ENCODE measurements at regions not wholly inside any gene's neighbourhood (a gene's known extent, or its start where the extent isn't known, plus 50 kb on each side); places are given as distances from the start of the nearest gene placed in this dataset.

DNA sequence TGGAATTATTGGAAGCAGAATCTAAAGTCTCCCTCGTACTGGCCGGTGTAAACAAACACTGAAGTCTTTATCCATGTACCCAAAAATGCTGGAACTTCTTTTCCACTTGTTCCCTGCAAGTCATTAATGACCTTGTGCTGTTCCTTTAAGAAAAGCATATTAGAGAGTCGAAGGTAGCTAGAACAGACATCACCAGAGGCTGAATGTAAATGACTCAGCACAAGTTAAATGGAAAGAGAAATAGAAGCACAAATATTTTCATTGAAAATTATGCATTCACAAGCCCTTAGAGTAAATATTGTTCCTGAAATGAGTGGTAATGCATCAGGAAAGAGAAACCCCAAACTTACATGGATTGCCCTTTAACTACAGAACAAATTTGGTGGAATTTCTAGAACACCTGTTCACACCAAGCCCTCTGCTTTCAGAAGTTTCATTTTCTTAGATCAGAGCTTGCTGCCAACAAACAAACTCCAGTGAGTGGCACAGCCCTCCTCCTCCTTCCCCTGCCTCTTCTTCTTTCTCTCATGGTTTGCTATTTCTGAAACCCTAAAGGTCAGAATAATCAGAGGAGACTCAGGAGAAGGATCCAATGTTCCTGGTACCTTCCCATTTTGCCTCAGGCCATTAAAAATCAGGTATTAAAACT, 264.3 kb downstream of the TXNL1 start:
- DNase-seq: no peak

DNA sequence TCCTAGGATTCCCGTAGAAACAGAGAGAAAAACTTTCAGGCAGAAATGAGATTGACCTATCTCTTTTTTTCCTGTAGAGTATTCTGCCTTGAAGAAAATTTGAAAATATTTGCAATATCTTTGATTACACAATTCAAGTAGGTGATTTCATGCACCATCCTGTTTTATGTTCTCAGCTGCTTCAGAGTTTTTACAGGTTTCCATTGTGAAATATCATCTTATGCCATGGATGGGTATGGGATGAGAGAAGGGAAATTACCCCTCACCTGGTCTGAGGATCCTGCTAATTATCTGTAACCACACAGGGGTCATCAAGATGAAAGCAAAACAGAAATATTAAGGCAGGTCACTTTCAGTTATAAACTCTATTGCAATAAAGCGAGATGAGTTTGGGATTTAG, 264.8 kb downstream of the TXNL1 start:
- DNase-seq: no peak

DNA sequence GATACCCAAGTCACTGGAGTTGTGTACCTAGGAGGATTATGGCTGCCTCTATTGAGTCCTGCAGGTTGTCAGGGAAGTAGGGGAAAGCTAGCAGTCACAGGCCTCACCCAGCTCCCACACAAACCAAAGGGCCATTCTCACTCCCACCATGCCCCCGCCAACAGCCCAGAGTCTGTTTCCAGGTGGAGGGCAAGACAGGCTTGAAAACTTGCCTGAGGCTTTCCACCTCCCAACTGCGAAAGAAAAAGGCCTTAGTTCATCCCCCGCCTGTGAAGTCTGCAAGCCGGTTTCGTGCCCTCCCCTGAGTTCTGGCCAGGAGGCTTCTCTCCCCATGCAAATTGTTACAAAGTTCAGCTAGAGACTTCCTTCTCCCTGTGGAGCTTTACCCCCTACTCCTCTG, 270.3 kb downstream of the TXNL1 start:
- DNase-seq: no peak

DNA sequence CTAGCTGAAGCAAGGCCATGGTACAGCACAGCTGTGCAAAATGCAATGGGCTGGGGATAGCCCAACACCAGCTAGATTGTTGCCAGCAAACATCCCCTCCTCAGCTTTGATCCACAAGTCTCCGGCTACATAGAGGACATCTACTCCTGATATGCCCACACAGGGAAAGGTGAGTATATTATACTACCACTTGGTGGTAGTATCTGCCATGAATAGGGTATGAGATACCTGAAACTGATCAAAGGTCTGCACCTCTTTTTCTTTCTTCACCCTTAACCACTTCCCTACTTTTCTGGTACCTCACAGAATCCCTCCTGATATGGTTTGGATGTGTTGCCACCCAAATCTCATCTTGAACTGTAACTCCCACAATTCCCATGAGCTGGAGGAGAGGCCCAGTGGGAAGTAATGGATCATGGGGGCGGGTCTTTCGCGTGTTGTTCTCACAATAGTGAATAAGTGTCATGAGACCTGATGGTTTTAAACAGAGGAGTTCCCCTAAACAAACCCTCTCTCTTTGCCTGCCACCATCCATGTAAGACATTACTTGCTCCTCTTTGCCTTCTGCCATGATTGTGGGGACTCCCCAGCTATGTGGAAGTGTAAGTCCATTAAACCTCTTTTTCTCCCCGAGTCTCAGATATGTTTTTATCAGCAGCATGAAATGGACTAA, 279.6 kb downstream of the TXNL1 start:
- DNase-seq: no peak

DNA sequence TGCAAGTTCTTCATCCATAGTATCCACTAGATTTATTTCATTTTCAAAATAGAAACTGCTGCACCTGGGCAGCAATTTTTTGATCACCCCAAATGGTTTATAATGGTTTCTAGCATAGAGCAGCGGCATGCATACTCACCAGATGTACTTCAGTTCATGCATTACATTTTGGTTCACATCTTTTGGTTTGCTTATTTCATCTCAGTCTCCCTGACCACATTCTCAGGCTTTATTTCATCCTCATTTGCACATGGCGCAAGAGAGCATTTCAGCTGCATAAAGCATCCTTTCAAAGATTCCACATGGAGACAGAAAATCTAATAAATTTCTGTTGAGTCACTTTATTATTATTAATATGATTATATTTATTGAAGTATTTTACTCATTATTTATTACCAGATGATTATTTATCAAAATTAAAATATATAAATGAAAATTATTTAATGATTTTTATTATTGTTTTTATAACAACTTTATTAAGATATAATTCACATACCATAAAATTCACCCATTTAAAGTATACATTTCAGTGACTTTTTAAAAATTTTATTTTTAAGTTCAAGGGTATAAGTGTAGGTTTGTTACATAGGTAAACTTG, 284.6 kb downstream of the TXNL1 start:
- no peak for DNase-seq

DNA sequence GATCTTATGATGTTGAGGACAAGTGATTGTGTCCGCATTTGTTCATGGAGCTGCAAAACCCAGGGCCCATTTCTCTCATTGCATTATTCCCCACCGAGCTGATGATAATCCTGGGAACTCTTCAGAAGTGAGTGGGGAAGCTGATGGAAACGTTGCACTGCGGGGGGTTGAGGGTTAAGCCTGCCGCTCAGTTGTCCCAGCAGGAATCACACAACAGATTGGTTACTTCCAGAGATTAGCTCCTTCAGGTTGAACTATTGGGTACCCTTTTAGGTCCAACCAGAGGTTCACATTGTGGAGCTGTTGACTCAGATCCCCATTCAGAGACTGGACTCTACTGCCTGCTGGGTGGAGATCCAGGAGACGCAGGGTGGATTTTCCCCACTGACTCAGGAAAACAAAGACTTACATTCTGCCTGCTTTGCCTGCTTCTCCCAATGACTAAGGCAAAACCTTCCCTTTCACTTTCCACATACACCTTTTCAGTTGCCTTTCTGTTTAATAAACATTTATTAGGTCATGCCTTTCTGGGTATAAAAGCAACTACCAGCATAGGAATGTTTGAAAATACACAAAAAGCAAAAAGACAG, 286.4 kb downstream of the TXNL1 start:
- DNase-seq: no peak

DNA sequence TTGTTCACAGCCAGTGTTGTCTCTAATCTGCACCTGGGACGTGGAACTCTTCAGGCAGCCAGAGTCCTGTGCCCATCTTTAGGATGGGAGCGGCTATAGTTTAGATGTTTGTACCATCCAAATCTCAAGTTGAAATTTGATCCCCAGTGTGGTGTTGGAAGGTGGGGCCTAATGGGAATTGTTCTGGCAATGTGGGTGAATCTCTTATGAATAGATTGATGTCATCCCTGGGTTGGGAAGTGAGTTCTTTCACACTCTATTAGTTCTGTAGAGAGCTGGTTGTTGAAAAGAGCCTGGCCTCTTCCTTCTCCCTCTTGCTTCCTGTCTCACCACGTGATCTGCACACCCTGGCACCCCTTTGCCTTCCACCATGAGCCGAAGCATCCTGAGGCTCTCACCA, 300.9 kb downstream of the TXNL1 start:
- no peak for DNase-seq

DNA sequence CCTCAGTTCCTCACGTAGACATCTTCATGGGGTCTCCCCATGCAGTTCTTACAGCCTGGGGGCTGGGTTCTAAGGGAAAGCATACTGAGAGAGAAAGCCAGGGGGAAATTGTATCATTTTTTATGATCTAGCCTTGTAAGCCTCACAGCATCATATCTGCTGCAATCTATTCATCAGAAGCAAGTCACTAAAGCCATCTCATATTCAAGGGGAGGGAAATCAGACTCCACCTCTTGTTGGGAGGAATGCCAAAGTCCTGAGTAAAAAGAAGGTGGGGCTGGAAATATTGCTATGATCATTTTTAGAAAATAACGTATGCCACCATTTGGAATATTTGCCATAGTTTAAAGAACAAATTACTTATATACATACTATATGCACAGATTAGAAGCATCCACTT, 304.6 kb downstream of the TXNL1 start:
- no peak for DNase-seq

DNA sequence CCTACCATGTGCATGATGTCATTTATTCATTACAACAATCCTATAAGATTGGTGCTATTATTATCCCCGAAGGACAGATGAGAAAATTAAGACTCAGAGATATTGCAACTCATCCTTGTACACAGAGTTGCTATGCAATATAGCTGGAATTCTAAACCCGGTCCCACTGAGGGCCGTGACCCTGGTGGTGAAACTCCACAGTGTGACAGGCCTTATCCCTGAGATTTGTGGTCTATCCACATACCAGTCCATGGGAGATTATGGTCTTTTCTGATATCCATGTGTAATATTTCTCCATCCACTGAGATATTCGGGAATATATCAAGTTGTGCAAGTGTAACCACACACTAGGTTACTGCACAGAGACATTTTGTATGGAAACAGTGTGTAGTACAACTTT, 305.2 kb downstream of the TXNL1 start:
- no peak for DNase-seq

DNA sequence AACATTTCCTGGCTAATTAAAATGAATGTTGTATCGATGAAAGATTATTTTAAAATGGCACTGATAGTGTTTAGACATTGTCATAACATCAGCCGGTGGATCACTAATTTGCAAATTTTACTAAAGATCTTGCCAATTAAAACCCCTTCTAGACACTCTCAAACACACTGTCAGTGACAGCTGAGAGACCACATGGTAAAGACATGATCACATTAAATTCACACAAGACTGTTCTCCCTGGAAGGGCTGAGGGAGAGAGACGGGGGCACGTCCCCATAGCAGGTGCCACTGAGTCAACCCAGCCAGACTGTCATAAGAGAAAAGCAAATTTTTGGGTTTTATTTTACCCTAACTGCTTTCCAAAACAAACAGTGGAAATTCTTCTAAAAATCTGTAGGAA, 306.0 kb downstream of the TXNL1 start:
- DNase-seq: no peak

DNA sequence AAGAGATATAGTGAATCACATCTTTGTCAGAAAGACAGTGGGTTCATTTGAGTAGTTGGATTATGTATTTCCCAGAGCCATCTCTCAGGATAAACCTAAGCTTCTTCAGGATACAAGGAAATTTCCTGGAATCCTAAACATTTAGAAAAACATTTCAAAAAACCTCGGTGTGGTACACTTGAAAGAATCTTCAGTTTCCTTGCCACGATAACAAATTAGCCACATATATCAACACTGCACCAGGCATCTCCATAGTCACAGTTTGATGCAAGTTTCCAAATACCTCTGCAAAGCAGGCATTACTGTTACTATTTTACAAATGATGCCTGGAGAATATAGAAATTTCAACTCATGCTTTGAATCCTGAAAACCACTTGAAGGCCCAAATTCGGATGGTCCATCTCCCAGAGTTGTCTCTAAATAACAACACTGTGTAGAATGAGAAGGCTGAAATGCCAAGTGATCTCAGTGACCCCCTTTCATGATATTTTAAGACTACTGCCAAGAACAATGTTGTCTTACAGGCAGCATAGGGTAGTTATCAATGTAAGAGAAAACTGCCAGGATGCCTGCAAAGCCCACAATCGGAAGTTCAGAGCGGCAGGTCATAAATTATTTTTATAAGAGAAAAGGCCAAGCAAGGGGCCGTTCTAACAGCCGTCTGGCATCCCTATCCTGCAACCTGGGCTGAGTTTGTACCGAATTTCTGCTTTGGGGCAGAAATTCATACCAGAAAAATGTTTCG, 307.9 kb downstream of the TXNL1 start:
- DNase-seq: no peak

DNA sequence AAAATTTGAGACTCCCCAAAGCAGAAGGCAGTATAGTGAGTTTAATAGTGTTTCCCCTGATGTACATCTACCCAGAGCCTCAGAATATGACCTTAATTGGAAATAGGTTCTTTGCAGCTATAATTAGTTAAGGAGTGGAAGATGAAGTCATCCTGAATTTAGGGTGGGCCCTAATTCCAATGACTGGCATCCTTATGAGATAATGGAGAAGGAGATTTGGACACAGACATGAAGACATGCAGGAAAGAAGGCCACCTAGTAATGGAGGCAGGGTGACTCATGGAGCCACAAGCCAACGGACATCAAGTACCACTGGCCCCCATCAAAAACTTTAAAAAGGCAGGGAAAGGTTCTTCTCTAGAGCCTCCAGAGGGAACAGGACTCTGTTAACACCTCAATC, 308.9 kb downstream of the TXNL1 start:
- no peak for DNase-seq

DNA sequence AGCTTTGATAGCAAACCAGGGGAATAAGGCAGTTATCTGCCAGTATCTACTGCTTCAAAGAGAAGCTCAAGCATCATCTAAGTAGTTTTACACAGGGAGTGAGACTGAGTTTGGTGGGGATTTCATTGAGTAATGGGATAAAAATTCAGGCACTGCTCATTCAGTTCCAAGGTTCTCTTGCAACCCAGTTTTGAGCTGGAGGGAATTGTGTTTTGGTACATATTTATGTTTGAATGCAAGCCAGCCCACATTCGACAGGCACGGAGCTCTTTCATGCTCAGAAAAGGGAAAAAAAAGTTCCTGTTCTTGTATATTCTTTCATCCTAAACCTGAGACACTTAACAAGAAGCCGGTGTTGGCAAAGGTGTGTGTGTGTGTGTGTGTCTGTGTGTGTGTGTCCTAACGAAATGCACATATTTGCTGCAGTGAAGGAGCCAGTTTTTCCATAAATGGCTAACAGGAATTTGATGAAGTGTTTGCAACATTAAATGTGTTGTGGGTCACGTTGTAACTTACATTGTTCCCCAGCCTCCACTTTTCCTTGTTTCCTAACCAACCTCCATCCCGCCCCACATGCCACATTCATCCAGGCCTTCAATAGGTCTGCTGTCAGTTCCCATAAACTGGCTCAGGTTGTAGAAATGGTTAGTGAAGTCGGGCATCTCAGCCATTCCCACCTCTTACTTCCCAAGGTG, 311.1 kb downstream of the TXNL1 start:
- DNase-seq: no peak

DNA sequence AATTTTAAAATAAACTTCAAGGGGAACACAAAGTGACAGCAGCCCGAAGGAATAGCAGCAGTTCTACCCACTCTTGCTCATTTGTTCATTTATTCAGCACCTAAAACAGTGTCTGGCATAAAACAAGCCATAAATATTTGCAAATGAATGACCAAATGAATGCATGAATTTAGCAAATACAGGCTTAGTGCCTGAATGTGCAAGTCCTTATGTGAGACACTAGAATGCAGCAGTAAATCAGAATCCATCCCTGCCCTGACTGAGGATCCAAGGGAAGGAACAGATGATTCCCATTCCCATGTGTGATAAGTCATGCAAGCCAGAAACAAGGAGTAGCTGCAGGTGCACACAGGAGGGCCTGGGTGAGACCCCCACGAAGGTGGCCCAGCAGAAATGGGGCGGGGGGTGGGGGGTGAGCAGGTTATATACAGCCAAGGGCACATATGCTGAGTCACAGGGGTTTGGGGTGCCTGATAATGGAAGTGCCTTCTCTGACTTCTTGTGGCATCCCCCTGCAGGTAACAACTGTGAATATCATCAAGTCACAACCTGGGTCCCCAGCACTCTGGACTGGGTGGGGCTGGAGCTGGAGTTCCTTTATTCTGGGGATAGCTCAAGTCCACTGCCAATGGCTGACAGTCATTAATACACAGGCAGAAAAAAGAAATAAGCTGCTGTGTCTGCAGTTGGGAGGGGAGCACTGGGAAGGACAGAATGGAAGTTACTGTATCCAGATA, 311.9 kb downstream of the TXNL1 start:
- no peak for DNase-seq

DNA sequence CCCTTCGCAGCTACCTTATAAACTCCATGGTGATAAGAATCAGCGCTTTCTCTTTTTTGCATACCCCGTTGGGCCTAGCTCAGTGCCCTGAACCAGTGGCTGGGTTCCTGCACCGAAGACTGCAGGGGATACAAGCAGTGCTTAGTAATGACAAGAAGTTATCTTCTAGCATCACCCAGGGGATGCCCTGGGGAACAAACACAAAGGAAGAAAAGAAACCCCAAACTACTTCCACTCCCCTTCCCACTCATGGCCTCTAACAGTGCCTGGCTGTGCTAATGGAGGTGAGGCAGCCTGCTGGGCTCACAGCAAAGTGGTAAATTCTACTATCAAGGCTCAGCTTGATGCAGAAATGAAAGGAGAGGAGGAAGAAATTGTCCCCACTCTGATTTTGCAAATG, 314.7 kb downstream of the TXNL1 start:
- no peak for DNase-seq

DNA sequence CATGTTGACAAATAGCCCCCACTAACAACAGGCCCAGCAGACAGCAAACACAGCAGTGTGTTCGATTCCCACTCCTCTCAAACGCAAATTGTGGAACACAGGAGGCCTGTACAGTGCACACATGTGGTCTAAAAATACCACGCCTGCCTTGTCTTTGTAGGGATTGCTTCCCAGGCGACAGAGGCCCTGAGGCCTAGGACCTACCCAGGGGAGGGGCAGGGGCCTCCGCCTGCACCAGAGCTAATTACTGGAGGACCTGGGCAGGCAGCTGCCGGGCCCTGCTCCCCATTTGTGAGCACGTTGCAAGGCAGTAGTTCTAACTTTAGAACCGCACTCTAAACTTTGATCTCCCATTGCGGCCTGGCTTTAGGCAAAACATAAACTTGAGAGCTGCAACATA, 316.0 kb downstream of the TXNL1 start:
- no peak for DNase-seq

DNA sequence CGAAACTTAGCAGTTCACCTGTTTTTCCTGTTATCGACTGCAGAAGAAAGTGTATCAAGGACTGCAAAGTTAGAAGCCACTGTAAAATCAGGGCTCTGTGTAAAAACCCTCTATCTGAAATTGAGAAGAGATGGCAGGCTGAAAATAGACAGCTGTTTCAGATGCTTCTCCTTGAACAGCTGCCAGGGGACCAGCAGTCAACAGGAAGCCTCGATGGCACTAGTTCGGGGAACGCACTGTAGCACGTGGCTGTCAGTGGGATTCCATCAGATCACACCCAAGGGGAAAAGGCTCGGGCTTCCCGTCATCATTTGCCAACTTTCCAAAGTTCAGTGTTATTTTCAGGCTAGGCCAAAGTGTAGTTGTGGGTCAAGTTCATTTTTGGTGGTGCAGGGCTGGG, 316.9 kb downstream of the TXNL1 start:
- DNase-seq: no peak

DNA sequence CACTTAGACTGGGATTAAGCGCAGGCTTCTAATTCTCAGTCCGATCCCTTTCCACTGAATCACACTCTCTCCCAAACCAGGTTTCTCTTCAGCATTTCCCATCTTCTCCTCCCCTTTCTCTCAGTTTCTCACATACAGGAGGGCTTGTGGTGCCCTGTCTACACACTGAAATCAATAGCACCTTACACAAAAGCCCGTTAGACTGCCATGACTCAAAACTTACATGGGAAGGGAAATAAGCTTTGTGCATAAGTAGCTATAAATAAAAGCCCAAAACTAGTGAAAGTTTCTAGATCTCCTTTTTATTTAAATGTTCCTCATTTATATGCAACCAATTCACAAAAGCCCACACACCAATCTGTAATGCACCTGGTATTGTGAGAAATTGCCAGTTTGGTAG, 318.4 kb downstream of the TXNL1 start:
- no peak for DNase-seq

DNA sequence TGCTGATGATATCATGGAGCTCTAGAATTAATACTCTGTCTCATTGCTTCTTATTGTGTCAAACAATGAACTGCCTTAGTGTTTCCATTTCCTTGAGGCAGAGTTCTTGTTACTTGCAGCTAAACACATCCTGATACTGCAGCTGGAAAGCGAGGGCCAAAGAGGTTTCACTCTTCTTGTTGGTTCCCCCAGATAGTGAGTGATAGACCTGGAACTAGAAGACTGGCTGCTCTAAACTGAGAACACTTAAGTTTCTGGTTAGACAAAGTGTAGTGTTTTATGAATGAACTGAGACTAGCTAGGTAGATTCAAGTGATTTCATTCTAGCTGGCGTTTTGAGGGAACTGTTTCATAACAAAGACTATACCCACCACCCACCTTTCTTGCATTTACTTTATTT, 321.7 kb downstream of the TXNL1 start:
- no peak for DNase-seq

DNA sequence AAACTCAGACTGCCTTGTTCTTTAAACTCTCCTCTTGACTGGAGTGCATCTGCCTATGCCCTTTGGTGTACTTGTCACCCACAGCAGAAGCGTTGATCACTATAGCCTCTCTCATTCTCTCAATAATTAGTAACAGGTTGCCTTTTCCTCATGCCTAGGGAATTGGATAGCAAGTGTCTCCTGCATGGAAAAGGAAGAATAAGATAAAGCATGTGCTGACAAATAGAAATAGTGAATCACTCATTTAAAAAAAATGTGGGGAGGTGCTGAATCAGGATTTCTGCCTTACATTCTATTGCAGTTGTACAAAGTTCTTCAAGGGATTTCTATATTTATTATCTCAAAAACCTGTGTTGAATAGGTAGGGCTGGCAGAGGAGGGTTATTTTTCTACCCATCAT, 323.0 kb downstream of the TXNL1 start:
- no peak for DNase-seq

DNA sequence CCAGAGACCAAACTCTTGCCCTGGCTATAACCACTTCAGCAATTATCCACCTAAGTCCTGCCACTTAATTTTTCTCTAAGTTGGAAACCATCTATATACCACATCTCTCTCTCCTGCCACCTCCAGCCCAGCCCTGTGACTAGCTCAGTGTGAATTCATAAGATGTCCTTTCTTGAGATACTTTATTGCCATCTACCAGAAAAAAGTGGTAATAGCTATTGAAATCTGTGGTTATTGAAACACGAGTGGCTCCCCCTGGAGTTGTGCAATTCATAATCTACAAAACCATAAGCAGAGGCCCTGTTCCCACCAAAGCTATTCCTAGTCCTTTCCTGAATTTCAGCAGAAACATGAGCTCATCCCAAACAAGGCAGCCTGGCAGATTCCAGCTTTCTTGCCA, 324.0 kb downstream of the TXNL1 start:
- DNase-seq: no peak

Data from SHP77 treated with DMSO at 0.1 percent for 48 hours (cell line).